AG04450 (cell line): ENCODE measurements at regions not wholly inside any gene's neighbourhood (a gene's known extent, or its start where the extent isn't known, plus 50 kb on each side); places are given as distances from the start of the nearest gene placed in this dataset.

ENCODE experiments used
- CTCF ChIA-PET: fragments of 300-600, 350-600 bp; formaldehyde crosslinking; extraction: SDS; loops from one replicate; lab custom pipeline; 2022; ENCODE audit warnings: antibody characterized with exemption, inconsistent platforms; lab: Charles Lee
- POLR2A ChIA-PET: fragments of 350-600 bp; formaldehyde crosslinking; extraction: SDS; loops from one replicate; lab custom pipeline; 2021; ENCODE audit warnings: antibody characterized with exemption, inconsistent platforms; lab: Yijun Ruan, JAX
- DNase-seq: peaks from one replicate; pipeline ENCODE4 v3.0.0-alpha.2; 2011; ENCODE audit warnings: low read depth, low spot score
- H3K27ac ChIP-seq: one replicate; pipeline ENCODE4 v1.5.1; 2012; ENCODE audit warnings: low read depth, low read length, control low read depth
- H3K27me3 ChIP-seq: one replicate; pipeline ENCODE4 v1.6.0; 2012; ENCODE audit warnings: low read length; ENCODE audit not compliant: control insufficient read depth, insufficient read depth
- H3K4me3 ChIP-seq: 2 replicates; pipeline ENCODE4 v1.5.1; 2011; ENCODE audit warnings: mild to moderate bottlenecking, low read depth, low read length, control low read depth
- H3K9me3 ChIP-seq: 2 replicates; pipeline ENCODE4 v1.5.1; 2012; ENCODE audit warnings: low read length; ENCODE audit not compliant: control insufficient read depth, insufficient read depth
- TF ChIP-seq, protein P1 (sequence below): IDR thresholded peaks from 2 replicates; pipeline ENCODE4 v1.5.1; 2011; ENCODE audit warnings: low read depth, low read length, control low read depth, inconsistent platforms

DNA sequence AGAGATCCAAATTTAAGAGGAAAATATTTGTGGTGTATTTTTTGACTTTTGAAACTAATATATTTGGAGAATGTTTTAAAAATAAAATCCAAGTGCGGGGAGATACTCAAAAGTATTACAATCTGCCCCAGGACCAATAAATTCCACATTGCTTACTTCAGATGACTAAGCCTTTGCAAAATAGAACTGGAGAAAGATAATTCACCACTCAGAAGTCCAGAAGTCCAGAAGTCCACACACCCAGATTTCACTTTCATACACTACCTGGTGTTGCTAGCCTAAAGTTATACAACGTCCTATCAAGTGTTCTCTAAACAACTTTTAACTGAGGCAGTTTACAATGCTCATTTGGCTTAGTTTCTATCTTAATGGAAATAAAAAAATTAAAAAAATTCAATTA lies 487.0 kb upstream of the SEMA3D start:
- TF ChIP-seq, protein P1, sequence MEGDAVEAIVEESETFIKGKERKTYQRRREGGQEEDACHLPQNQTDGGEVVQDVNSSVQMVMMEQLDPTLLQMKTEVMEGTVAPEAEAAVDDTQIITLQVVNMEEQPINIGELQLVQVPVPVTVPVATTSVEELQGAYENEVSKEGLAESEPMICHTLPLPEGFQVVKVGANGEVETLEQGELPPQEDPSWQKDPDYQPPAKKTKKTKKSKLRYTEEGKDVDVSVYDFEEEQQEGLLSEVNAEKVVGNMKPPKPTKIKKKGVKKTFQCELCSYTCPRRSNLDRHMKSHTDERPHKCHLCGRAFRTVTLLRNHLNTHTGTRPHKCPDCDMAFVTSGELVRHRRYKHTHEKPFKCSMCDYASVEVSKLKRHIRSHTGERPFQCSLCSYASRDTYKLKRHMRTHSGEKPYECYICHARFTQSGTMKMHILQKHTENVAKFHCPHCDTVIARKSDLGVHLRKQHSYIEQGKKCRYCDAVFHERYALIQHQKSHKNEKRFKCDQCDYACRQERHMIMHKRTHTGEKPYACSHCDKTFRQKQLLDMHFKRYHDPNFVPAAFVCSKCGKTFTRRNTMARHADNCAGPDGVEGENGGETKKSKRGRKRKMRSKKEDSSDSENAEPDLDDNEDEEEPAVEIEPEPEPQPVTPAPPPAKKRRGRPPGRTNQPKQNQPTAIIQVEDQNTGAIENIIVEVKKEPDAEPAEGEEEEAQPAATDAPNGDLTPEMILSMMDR, result no peak
- POLR2A ChIA-PET, result no interaction called here
- H3K27me3 ChIP-seq, result no peaks in the 10 kb centered on the region
- no peak overlapping the region for H3K4me3 ChIP-seq
- CTCF ChIA-PET, result interaction anchor here (0.6 kb wide), 1 partner anchor 44 kb away, joined by 5 read pairs; no protein-coding TSS in a partner anchor
- no peak for DNase-seq
- H3K27ac ChIP-seq, result no peak overlapping the region
- no peaks in the 10 kb centered on the region for H3K9me3 ChIP-seq

DNA sequence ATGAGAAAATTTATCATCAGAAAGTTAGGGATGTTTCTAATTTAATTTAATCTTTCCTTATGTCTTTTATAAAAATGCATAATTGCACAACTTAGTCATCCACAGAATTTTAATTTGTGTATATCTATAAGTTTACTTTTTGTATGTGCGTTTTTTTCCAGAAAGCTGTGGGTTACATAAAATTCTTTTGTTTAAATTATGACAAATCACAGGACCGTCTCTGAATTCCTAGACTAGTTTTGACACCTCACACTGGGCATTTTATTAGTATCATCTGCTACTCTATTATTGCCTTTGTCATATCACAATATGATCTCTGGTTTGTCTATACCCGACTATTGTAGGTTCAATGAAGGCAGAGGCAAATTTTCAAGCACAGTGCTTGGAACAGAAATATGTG lies 482.4 kb upstream of the SEMA3D start:
- Histone ChIP-seq H3K9me3 (no peaks in the 10 kb centered on the region), H3K27me3 (no peaks in the 10 kb centered on the region), H3K4me3 (no peak overlapping the region), H3K27ac (no peak overlapping the region)
- TF ChIP-seq, protein P1, result no peak
- DNase-seq, result no peak
- ChIA-PET POLR2A (no interaction called here), CTCF (interaction anchor here (1.0 kb wide), 1 partner anchor 115 kb away, joined by 3 read pairs; no protein-coding TSS in a partner anchor)

DNA sequence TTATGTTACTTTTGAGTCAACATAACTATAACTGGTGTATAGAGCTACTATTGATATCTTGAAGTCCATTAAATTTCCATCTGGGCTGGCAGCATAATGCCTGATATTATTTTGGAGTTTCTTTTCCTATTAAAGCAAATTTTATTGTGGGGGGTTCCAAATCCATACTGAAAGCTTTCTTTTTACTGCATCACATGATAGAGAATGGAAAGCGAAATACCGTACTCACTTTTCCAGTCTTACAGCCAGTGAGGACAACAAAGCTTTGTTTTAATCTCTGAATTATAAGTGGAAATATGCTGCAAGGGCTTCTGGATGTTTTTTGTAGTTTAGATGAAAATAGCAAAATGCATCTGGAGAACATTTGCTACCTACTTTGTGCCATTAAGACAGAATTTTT lies 477.5 kb upstream of the SEMA3D start:
- ChIA-PET POLR2A (no interaction called here), CTCF (no interaction called here)
- Histone ChIP-seq H3K27ac (no peak overlapping the region), H3K9me3 (no peaks in the 10 kb centered on the region), H3K4me3 (no peak overlapping the region), H3K27me3 (no peaks in the 10 kb centered on the region)
- no peak for DNase-seq
- TF ChIP-seq, protein P1, result no peak

DNA sequence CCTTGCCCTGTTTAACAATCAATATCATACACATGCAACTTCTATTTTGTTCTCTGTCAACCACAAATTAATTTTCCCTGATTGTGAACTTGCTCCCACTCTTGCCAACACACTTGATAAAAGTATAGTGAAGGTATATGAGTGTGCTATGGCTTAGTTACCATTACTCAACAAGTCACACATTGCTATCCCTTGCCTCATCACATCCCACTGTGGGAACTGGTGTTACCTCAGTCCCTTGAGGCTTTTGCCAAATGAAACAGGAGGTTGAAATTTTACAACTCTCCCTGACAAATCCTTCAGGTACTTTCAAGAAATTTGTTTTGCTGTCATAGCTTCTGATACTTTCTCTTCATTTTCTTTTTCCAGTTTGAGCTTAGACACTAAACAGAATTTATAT lies 472.5 kb upstream of the SEMA3D start:
- no peaks in the 10 kb centered on the region for H3K9me3 ChIP-seq
- H3K27ac ChIP-seq, result no peak overlapping the region
- no peaks in the 10 kb centered on the region for H3K27me3 ChIP-seq
- no peak overlapping the region for H3K4me3 ChIP-seq
- ChIA-PET POLR2A (no interaction called here), CTCF (no interaction called here)
- DNase-seq, result no peak
- TF ChIP-seq, protein P1, result no peak

DNA sequence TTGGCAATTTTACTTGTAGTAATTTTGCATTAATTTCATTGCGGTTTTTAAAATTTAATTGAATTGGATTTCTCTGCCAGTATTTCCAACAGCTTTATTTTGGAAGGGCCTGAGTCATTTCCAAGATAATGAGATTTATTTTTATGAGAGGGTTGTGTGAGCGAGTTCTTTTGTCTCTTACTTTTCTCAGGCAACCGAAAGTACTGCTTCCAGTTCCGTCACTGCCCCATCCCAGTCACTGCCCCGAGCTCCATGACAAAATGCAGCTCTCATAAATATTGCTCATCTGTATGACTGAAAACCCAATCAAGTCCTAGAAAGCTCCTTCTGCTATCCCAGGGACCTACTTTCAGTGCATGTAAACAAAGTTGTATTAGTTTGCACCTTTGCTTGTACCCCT lies 468.4 kb upstream of the SEMA3D start:
- ChIA-PET POLR2A (no interaction called here), CTCF (no interaction called here)
- Histone ChIP-seq H3K9me3 (no peaks in the 10 kb centered on the region), H3K4me3 (no peak overlapping the region), H3K27ac (no peak overlapping the region), H3K27me3 (no peaks in the 10 kb centered on the region)
- DNase-seq, result no peak
- TF ChIP-seq, protein P1, result no peak
